HG03354 (cell line): ENCODE measurements at regions not wholly inside any gene's neighbourhood (a gene's known extent, or its start where the extent isn't known, plus 50 kb on each side); places are given as distances from the start of the nearest gene placed in this dataset.
"Not testable (repeated sequence)": the region's sequence is repeated elsewhere in the genome, so short reads cannot be mapped to it uniquely, and the experiment has no call there.

Source experiments
- ATAC-seq: cut with Tn5 transposase; IDR thresholded peaks from one replicate; pipeline ENCODE4 v1.9.1; 2021; ENCODE audit warnings: mild to moderate bottlenecking; ENCODE audit not compliant: unreplicated experiment, poor library complexity, severe bottlenecking

- no peak for ATAC-seq
Observed at GRCh38 chr1:182173808-182174512, 112.4 kb upstream of the ZNF648 start.

- no peak for ATAC-seq
Observed at GRCh38 chr1:182172699-182173098, 111.2 kb upstream of the ZNF648 start.

- ATAC-seq: no peak
Observed at GRCh38 chr1:182170891-182171461, 109.5 kb upstream of the ZNF648 start.

- no peak for ATAC-seq
Observed at GRCh38 chr1:182169203-182169602, 107.7 kb upstream of the ZNF648 start.

- no peak for ATAC-seq
Observed at GRCh38 chr1:182166750-182167149, 105.2 kb upstream of the ZNF648 start.

- ATAC-seq: no peak
Observed at GRCh38 chr1:182166321-182166720, 104.8 kb upstream of the ZNF648 start.

- ATAC-seq: no peak
Observed at GRCh38 chr1:182164273-182164672, 102.8 kb upstream of the ZNF648 start.

GRCh38 chr1:182163821-182164223 is 102.3 kb upstream of the ZNF648 start:
- no peak for ATAC-seq

GRCh38 chr1:182159443-182159842 is 97.9 kb upstream of the ZNF648 start:
- ATAC-seq: no peak

GRCh38 chr1:182157187-182157586 is 95.7 kb upstream of the ZNF648 start:
- no peak for ATAC-seq

GRCh38 chr1:182154425-182154824 is 92.9 kb upstream of the ZNF648 start:
- ATAC-seq: not testable (repeated sequence)

- ATAC-seq: peak; percentile 42
Observed at GRCh38 chr1:182149411-182149965, 88.0 kb upstream of the ZNF648 start.

- no peak for ATAC-seq
Observed at GRCh38 chr1:182147951-182148350, 86.4 kb upstream of the ZNF648 start.

- ATAC-seq: peak; percentile 85
Observed at GRCh38 chr1:182147136-182147820, 85.8 kb upstream of the ZNF648 start.

- no peak for ATAC-seq
Observed at GRCh38 chr1:182146286-182146685, 84.8 kb upstream of the ZNF648 start.

GRCh38 chr1:182145441-182145840 is 83.9 kb upstream of the ZNF648 start:
- no peak for ATAC-seq

- no peak for ATAC-seq
Observed at GRCh38 chr1:182144646-182145030, 83.1 kb upstream of the ZNF648 start.

- ATAC-seq: no peak
Observed at GRCh38 chr1:182143825-182144645, 82.5 kb upstream of the ZNF648 start.

GRCh38 chr1:182143154-182143657 is 81.7 kb upstream of the ZNF648 start:
- ATAC-seq: peak; percentile 36

GRCh38 chr1:182142621-182143020 is 81.1 kb upstream of the ZNF648 start:
- ATAC-seq: no peak
